GM19239 (cell line): ENCODE measurements at regions not wholly inside any gene's neighbourhood (a gene's known extent, or its start where the extent isn't known, plus 50 kb on each side); places are given as distances from the start of the nearest gene placed in this dataset.

Experiments
- DNase-seq: peaks from one replicate; pipeline ENCODE4 v3.0.0; 2011; ENCODE audit warnings: low spot score; ENCODE audit not compliant: insufficient read length
- FAIRE-seq: peaks from 2 replicates; lab custom pipeline; 2011; peaks lifted over from hg19 to GRCh38; lab: Jason Lieb, UNC

DNA sequence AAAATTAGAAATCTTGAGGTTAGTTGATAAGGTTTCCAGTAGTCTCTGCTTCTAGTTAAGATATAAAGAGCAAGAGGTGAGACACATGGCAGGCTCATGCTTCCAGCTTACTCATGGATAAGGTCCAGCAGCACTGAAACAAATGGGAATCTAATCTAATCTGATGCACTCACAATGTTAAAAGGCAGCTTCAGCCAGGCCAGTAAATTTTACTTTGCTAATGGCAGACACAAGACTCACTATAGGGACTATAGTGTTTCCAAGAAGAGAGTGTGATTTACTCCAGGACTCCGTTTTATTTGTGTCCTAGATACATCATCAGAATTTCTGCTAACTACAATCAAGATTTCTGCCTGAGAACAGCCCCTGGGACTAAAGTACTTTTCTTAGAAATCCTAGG is 324.8 kb downstream of the SMOC2 start:
- FAIRE-seq (no peak), DNase-seq (no peak)

GRCh38 chr6:168756009-168756634 is 315.1 kb downstream of the SMOC2 start:
- no peak for FAIRE-seq
- no peak for DNase-seq

DNA sequence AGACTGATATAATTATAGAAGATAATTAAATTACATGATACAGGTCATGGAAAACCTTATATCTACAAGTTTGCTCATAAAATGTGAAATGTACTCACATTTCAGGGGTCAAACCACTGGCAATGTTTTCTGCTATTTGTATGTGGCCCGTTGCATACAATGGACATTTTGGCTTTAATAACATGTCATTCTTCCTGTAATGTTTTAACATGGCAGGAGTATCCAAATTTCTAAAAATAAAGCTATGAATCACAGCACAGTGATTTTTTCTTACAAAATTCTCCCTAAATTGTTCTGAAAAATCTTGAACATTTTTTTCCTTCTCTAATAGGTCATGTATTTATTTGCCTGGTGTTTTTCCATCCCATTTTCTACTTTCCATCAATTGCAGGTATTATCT is 305.7 kb downstream of the SMOC2 start:
- no peak for DNase-seq
- no peak for FAIRE-seq

- no peak for FAIRE-seq
- no peak for DNase-seq
Observed at GRCh38 chr6:168746013-168746412, 305.0 kb downstream of the SMOC2 start.

DNA sequence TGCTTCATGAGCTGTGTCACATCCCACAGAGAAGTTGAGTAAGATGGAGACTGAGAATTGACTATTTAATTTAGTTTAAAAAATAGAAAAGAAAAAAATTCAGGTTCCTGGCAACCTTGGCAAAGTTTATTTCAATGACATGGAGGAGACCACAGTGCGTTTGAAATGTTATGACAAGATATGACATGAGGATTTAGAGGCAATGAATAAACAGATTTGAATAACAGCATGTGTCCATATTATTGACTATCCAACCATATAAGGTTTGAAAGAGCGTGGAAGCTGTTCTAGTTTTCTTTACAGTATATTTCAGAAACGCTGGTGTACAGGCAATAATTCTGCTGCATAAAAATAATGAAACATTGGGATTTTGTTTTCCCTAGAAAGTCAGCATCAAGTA is 303.9 kb downstream of the SMOC2 start:
- no peak for FAIRE-seq
- DNase-seq = no peak

- FAIRE-seq (no peak), DNase-seq (no peak)
Observed at GRCh38 chr6:168741942-168742782, 301.2 kb downstream of the SMOC2 start.

GRCh38 chr6:168741305-168741704 is 300.3 kb downstream of the SMOC2 start:
- no peak for DNase-seq
- no peak for FAIRE-seq

DNA sequence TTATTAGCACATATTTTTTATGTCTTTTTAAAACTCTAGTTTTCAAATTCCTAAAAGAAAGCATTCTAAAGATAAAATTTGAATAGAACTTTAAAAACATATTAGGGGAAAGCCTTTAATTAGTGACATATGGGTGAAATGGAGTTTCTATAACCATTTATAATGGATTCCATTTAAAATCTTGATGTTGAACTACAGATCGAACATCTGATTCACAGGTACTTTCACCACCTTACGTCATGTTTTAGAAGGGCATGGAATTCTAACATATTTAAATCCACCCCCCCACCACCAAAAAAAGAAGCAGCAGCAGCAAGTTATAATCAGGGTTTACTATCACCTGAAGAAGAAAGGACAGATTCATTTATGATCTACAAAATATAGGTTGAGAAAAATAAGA is 298.4 kb downstream of the SMOC2 start:
- DNase-seq (no peak), FAIRE-seq (no peak)

- FAIRE-seq (no peak), DNase-seq (no peak)
Observed at GRCh38 chr6:168737481-168737880, 296.5 kb downstream of the SMOC2 start.

- DNase-seq (no peak), FAIRE-seq (no peak)
Observed at GRCh38 chr6:168737014-168737413, 296.0 kb downstream of the SMOC2 start.

DNA sequence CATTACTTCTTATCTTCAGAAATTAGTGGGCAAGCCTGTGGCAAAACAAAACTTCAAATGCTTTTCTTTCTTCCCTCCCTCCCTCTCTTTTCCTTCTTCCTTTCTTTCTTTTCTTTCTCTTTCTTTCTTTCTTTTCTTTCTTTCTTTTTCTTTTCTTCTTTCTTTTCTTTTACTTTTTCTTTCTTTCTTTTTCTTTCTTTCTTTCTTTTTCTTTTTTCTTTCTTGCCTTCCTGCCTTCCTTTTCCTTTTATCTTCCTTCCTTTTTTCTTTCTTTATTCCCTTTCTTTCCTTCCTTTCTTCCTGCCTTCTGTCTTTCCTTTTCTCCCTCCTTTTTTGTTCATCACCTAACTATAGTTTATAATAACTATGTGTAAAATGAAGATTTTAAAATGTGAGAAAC is 295.1 kb downstream of the SMOC2 start:
- no peak for DNase-seq
- no peak for FAIRE-seq

DNA sequence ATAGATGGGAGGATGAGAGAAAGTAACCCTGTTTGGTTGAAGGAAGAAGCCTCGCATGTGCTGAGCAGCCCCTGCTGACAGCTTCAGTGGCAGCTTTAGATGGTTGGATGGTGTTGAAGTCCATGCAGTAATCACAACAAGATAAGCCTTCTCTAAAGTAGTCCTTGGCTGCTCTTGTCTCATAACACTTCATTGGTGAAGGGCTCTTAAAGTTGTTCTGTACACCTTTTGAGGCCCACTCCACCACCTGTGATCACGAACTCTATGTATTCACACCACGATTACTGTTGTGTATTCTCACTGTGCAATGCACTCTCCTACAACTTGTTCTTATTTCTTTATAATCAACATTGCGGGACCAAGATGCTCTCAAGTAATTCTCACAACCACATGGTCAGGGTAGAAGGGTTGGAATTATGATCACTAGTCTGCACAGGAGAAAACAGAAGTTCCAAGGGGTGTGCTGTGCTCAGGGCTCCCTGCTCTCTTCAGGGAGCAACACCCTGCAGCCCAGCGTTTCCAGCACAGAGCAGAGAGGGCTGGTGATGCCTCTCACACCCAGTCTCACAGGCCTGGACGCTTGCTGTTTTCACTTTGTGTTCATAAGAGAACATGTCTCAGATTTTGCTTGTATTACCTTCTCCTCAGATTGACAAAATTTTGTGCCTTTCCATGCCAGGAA is 294.4 kb downstream of the SMOC2 start:
- FAIRE-seq = no peak
- no peak for DNase-seq

- FAIRE-seq (no peak), DNase-seq (no peak)
Observed at GRCh38 chr6:168734523-168734922, 293.5 kb downstream of the SMOC2 start.

DNA sequence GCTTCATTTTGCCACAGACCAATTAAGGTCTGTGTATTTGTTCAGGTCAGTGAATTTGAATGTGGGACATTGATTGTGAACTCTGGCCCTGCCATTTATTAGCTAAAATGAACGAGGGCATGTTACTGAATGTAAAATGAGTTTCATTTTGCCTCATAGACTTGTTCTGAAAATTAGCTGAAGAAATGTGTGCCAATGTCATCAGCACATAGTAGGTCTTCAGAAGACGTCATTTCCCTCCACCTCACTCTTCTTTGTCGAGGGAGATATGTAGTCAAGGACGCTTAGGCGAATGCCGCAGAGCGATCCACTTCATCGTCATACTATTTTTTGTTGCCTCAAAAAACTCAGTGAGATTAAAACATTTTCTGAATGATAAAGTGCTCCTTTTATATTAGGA is 291.7 kb downstream of the SMOC2 start:
- DNase-seq (no peak), FAIRE-seq (no peak)

DNA sequence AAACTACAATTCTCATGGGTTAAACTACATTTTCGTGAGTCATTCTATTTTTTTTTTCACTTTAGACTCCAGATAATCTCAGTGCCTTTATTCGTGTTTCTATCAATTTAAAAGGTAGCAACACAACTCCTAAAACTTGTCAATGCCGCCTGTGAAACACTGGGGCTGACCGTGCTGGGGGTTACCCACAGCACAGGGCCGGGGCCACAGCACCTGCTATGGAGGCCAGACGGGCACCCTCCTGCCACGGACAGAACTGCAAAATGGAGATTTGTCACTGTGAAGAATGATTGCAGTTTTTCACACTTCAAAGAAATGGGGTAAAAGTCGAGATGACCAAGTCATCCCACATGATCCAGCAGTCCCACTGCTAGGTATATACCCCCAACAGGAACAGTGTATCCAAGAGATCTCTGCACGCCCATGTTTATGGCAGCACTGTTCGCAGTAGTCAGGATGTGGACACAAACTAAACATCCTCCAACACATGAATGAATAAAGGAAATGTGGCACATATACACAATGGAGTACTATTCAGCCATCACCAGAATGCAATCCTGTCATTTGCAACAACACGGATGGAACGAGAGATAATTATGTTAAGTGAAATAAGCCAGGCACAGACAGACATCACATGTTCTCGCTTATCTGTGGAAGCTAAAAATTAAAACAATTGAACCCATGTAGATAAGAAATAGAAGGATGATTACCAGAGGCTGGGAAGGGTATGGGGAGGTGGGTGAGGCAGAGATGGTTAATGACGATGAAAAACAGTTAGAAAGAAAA is 290.1 kb downstream of the SMOC2 start:
- DNase-seq (no peak), FAIRE-seq (no peak)

DNA sequence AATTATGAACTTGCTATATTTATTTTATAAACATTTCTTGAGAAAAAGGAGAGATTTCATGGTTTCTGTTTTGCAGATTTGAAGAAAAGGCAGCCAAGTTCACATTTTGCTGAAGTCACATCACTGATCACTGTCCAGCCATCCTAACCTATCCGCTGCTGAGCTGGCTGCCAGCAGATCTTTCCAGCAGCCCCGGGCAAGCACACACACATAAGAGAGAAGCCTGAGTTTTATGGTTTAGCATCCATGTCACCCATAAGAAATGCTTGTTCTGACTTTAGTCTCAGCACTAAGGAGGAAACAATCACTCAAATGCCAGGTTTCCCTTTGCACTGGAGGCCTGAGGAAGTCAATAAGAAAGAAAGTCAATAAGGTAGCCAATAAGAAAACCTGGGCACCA is 287.1 kb downstream of the SMOC2 start:
- FAIRE-seq (no peak), DNase-seq (no peak)

- no peak for DNase-seq
- FAIRE-seq = no peak
Observed at GRCh38 chr6:168726312-168726856, 285.4 kb downstream of the SMOC2 start.

DNA sequence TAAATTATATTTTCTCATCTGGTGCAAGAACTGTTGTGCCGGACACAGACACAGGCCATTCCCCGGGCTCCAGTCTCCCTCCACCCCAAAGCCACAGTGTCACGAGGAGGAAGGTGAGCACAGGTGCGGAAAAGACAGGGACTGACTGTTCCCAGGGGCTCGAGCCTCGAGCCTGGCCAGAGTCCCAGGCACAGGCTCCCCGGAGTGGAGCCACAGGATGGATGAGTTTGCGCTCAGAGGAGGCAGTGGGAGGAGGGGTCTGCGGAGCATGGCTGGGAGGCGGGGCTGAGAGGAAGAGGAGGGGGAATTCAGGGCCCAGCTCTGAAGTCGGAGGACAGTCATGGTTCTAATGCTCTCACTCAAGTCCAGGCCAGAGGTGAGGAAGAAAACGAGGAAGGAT is 284.8 kb downstream of the SMOC2 start:
- DNase-seq (no peak), FAIRE-seq (no peak)

GRCh38 chr6:168724669-168725570 is 283.9 kb downstream of the SMOC2 start:
- DNase-seq (no peak), FAIRE-seq (no peak)
